Fibroblast of gingiva (primary cell): ENCODE measurements at regions not wholly inside any gene's neighbourhood (a gene's known extent, or its start where the extent isn't known, plus 50 kb on each side); places are given as distances from the start of the nearest gene placed in this dataset.
A peak's percentile ranks its signal among the peaks of the same experiment; 100 is the strongest.
"Not testable (repeated sequence)": the region's sequence is repeated elsewhere in the genome, so short reads cannot be mapped to it uniquely, and the experiment has no call there.

Experiments
- DNase-seq: peaks from one replicate; pipeline ENCODE4 v3.0.0-alpha.2; 2011; ENCODE audit warnings: low read depth

GRCh38 chr5:102617191-102618187 lies 118.7 kb upstream of the SLCO6A1 start:
- DNase-seq, result peak; percentile 93

GRCh38 chr5:102622262-102622661 lies 123.5 kb upstream of the SLCO6A1 start:
- DNase-seq, result no peak

- DNase-seq, result no peak
These were observed 124.7 kb upstream of the SLCO6A1 start for GRCh38 chr5:102623329-102624065.

GRCh38 chr5:102624405-102624804 lies 125.6 kb upstream of the SLCO6A1 start:
- DNase-seq, result no peak

- peak; percentile 10 for DNase-seq
These were observed 126.7 kb upstream of the SLCO6A1 start for GRCh38 chr5:102625468-102625867.

GRCh38 chr5:102625928-102626327 lies 127.1 kb upstream of the SLCO6A1 start:
- no peak for DNase-seq

- DNase-seq, result no peak
These were observed 127.8 kb upstream of the PAM start for GRCh38 chr5:102627315-102627714.

- DNase-seq, result peak; percentile 42
These were observed 126.5 kb upstream of the PAM start for GRCh38 chr5:102628441-102629175.

- DNase-seq, result no peak
These were observed 125.1 kb upstream of the PAM start for GRCh38 chr5:102629827-102630605.

GRCh38 chr5:102635399-102635798 lies 119.7 kb upstream of the PAM start:
- DNase-seq, result not testable (repeated sequence)

- peak; percentile 59 for DNase-seq
These were observed 116.8 kb upstream of the PAM start for GRCh38 chr5:102638316-102638715.

- no peak for DNase-seq
These were observed 116.0 kb upstream of the PAM start for GRCh38 chr5:102638912-102639652.

- no peak for DNase-seq
These were observed 105.4 kb upstream of the PAM start for GRCh38 chr5:102649731-102650130.

GRCh38 chr5:102651466-102651865 lies 103.6 kb upstream of the PAM start:
- DNase-seq, result no peak

- DNase-seq, result peak; percentile 36
These were observed 100.4 kb upstream of the PAM start for GRCh38 chr5:102654559-102655349.

- no peak for DNase-seq
These were observed 96.0 kb upstream of the PAM start for GRCh38 chr5:102659151-102659550.

- DNase-seq, result no peak
These were observed 95.0 kb upstream of the PAM start for GRCh38 chr5:102660111-102660510.

GRCh38 chr5:102663749-102664530 lies 91.2 kb upstream of the PAM start:
- peak; percentile 64 for DNase-seq
